Activated naive CD4-positive, alpha-beta T cell treated with anti-CD3 and anti-CD28 coated beads, Interleukin-2, amount 10 ng/mL, durations not matched to agents 7 days and 5 days (primary cell): ENCODE measurements at regions not wholly inside any gene's neighbourhood (a gene's known extent, or its start where the extent isn't known, plus 50 kb on each side); places are given as distances from the start of the nearest gene placed in this dataset.

Experiments
- CTCF ChIA-PET: fragments of 350-600 bp; sonication (Branson Sonifier 250); formaldehyde crosslinking; loops from one replicate; lab custom pipeline; 2021; ENCODE audit warnings: antibody characterized with exemption; lab: Charles Lee
- DNase-seq: peaks from one replicate; pipeline ENCODE4 v3.0.0-alpha.2; 2020
- H3K27ac Mint-ChIP-seq: one replicate; pipeline ENCODE4 v1.8.0; 2021; ENCODE audit warnings: mild to moderate bottlenecking, moderate library complexity, mixed read lengths
- H3K27me3 Mint-ChIP-seq: one replicate; pipeline ENCODE4 v1.8.0; 2021; ENCODE audit warnings: mild to moderate bottlenecking, mixed read lengths
- H3K36me3 Mint-ChIP-seq: one replicate; pipeline ENCODE4 v1.8.0; 2021; ENCODE audit warnings: mixed read lengths
- H3K4me1 Mint-ChIP-seq: one replicate; pipeline ENCODE4 v1.8.0; 2021; ENCODE audit warnings: mixed read lengths
- H3K4me3 Mint-ChIP-seq: one replicate; pipeline ENCODE4 v1.8.0; 2021; ENCODE audit warnings: mild to moderate bottlenecking, moderate library complexity, mixed read lengths
- H3K9me3 Mint-ChIP-seq: one replicate; pipeline ENCODE4 v1.8.0; 2021; ENCODE audit warnings: mixed read lengths

DNA sequence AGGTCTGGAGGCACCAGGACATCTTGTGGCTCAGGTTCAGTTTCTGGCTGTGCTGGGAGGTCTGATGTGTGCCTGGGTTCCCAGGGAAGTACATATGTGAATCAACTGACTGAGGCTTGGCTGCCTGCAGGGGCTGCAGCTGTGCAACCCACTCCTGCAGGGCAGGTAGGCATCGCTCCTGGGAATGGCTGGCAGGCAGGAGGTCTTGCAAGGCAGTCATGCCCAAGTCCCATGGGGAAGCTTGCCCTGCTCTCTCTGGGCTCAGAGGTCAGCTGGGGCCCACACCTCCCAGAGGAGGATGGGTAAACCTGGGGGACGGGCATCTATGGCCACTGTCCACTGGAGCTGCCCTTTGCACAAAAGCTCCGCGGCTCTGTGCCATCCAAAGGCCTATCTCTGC lies 1141.8 kb downstream of the SLITRK1 start:
- DNase-seq, result no peak
- H3K27ac Mint-ChIP-seq, result no peak overlapping the region
- H3K4me3 Mint-ChIP-seq, result no peak overlapping the region
- no peaks in the 10 kb centered on the region for H3K4me1 Mint-ChIP-seq
- H3K36me3 Mint-ChIP-seq, result no peaks in the 10 kb centered on the region
- CTCF ChIA-PET, result interaction anchor here (0.5 kb wide), 1 partner anchor 174 kb away, joined by 4 read pairs; no protein-coding TSS in a partner anchor
- no peaks in the 10 kb centered on the region for H3K27me3 Mint-ChIP-seq
- peaks cover 9% of the 10 kb centered on the region for H3K9me3 Mint-ChIP-seq

GRCh38 chr13:82739881-82740280 lies 1142.4 kb downstream of the SLITRK1 start:
- Mint-ChIP-seq H3K36me3 (no peaks in the 10 kb centered on the region), H3K9me3 (peaks cover 12% of the 10 kb centered on the region), H3K4me1 (no peaks in the 10 kb centered on the region), H3K4me3 (no peak overlapping the region), H3K27me3 (no peaks in the 10 kb centered on the region), H3K27ac (no peak overlapping the region)
- DNase-seq, result no peak
- CTCF ChIA-PET, result no interaction called here

GRCh38 chr13:82729401-82729800 lies 1152.9 kb downstream of the SLITRK1 start:
- no peaks in the 10 kb centered on the region for H3K4me1 Mint-ChIP-seq
- no peaks in the 10 kb centered on the region for H3K27me3 Mint-ChIP-seq
- no peak for DNase-seq
- H3K36me3 Mint-ChIP-seq, result no peaks in the 10 kb centered on the region
- no peak overlapping the region for H3K4me3 Mint-ChIP-seq
- CTCF ChIA-PET, result no interaction called here
- H3K27ac Mint-ChIP-seq, result no peak overlapping the region
- H3K9me3 Mint-ChIP-seq, result no peaks in the 10 kb centered on the region

- DNase-seq, result no peak
- Mint-ChIP-seq H3K9me3 (peaks cover 4% of the 10 kb centered on the region), H3K4me1 (no peaks in the 10 kb centered on the region), H3K27me3 (no peaks in the 10 kb centered on the region), H3K36me3 (no peaks in the 10 kb centered on the region), H3K27ac (no peak overlapping the region), H3K4me3 (no peak overlapping the region)
- CTCF ChIA-PET, result no interaction called here
These were observed 1161.3 kb downstream of the SLITRK1 start for GRCh38 chr13:82720986-82721385.

DNA sequence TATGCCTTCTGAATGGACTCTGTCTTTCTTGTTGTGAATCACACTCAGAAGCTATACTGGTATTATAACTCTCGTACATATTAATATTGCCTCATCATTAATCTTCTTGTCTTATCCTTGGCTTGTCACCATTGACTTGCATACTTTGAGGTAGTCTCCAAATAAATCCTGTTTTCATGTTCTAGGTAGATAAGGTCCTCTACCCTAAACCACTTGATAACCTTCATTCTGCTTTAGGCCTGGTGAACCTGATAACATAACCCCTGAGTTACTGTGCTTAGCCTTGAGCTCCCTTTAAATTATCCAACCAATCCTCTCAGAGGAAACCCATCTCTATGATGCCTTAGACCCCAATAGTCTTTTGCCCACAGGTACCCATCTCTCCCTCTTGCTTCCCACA lies 1162.3 kb downstream of the SLITRK1 start:
- H3K27ac Mint-ChIP-seq, result no peak overlapping the region
- H3K27me3 Mint-ChIP-seq, result no peaks in the 10 kb centered on the region
- no peak for DNase-seq
- H3K9me3 Mint-ChIP-seq, result peaks cover 4% of the 10 kb centered on the region
- CTCF ChIA-PET, result no interaction called here
- H3K4me3 Mint-ChIP-seq, result no peak overlapping the region
- no peaks in the 10 kb centered on the region for H3K36me3 Mint-ChIP-seq
- no peaks in the 10 kb centered on the region for H3K4me1 Mint-ChIP-seq

- DNase-seq, result no peak
- CTCF ChIA-PET, result no interaction called here
- Mint-ChIP-seq H3K36me3 (no peaks in the 10 kb centered on the region), H3K27me3 (no peaks in the 10 kb centered on the region), H3K4me3 (no peak overlapping the region), H3K4me1 (no peaks in the 10 kb centered on the region), H3K27ac (no peak overlapping the region), H3K9me3 (peaks cover 4% of the 10 kb centered on the region)
These were observed 1165.0 kb downstream of the SLITRK1 start for GRCh38 chr13:82717249-82717648.

DNA sequence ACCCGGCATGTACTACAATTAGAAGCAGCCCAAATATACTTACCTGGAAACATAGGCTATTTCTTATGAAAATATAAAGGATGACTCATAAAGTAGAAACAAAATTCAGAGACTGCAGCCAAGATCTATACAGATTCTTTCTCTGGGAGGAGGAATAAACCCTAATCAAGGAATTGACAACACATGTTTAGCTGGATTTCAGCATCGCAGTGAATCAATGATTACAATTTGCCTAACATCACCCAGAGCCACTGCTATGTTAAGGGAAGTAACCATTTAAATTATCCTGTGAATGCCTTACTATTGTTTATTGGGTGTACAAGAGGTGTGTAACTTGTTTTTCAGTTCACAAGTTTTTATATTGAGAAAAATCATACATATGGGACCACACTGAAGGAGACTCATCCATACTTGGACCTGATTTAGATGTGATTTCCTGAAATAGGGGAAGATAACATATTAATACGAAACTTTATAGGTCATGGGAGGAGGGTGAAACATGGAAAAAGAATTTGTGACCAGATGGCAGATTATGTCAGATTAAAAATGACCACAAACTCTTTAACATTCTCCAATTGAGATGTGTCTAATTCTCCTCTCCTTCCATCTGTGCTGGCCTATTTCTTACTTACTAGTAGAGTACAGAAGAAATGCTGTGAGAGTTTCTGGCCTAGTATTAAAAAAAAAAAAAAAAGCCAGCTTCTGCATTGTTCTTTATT lies 1168.4 kb downstream of the SLITRK1 start:
- CTCF ChIA-PET, result no interaction called here
- Mint-ChIP-seq H3K4me1 (no peaks in the 10 kb centered on the region), H3K9me3 (no peaks in the 10 kb centered on the region), H3K4me3 (no peak overlapping the region), H3K27me3 (no peaks in the 10 kb centered on the region), H3K36me3 (no peaks in the 10 kb centered on the region), H3K27ac (no peak overlapping the region)
- no peak for DNase-seq

DNA sequence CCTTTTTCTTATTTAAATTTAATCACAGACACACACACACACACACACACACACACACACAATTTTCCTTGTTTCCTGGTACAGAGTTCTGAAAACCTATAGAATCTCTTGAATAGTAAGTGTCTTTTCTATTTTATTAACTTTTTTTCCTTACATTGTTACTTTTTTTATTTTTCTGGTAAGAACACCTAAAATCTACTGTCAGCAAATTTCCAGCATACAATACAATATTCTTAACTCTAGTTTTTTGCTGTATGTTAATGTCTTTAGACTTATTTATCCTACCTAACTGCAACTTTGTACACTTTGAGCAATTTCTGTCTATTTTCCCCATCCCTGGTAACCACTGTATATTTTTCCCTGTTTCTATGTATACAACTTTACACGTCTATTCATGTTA lies 1179.8 kb downstream of the SLITRK1 start:
- H3K9me3 Mint-ChIP-seq, result peaks cover 4% of the 10 kb centered on the region
- no peak overlapping the region for H3K4me3 Mint-ChIP-seq
- H3K27ac Mint-ChIP-seq, result no peak overlapping the region
- no peaks in the 10 kb centered on the region for H3K4me1 Mint-ChIP-seq
- CTCF ChIA-PET, result no interaction called here
- no peaks in the 10 kb centered on the region for H3K36me3 Mint-ChIP-seq
- H3K27me3 Mint-ChIP-seq, result no peaks in the 10 kb centered on the region
- DNase-seq, result no peak

DNA sequence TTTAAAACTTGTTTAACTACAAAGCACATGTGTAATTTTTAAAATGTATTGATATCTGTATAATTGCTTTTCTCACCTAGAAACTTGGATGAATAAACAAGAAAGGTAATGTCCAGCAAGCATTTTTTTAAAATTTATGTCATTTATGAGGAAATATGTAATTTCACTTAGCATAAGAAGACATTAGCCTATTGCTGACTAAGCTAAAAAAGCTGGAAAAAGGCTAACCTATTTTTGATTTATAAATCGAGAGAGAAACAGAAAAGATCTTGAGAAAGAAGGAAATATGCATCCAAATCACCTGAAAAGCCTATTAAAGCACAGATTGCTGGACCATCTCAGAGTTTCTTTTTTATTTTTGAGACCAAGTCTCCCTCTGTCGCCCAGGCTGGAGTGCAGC lies 1181.3 kb downstream of the SLITRK1 start:
- Mint-ChIP-seq H3K27me3 (no peaks in the 10 kb centered on the region), H3K4me3 (no peak overlapping the region), H3K9me3 (no peaks in the 10 kb centered on the region), H3K4me1 (no peaks in the 10 kb centered on the region), H3K36me3 (no peaks in the 10 kb centered on the region), H3K27ac (no peak overlapping the region)
- no peak for DNase-seq
- CTCF ChIA-PET, result no interaction called here

DNA sequence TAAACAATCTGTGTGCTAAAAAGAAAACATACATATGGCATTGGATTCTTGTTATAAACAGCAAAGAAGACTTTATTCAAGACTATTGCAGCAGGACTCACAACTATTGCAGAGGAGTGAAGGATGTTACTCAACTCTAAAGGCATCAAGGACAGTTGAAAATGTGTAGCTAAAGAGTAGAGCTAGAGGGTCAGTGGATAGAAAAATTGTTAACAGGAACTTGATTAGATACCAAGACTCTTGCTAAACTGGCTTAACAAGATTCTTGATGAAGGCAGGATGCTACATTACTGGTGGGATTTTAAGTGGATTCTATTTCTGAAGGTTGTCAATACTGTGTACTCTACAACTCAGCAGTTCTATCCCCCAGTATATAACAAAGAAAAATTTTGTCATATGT lies 1183.3 kb downstream of the SLITRK1 start:
- Mint-ChIP-seq H3K36me3 (no peaks in the 10 kb centered on the region), H3K27ac (no peak overlapping the region), H3K4me1 (no peaks in the 10 kb centered on the region), H3K9me3 (no peaks in the 10 kb centered on the region), H3K4me3 (no peak overlapping the region), H3K27me3 (no peaks in the 10 kb centered on the region)
- CTCF ChIA-PET, result no interaction called here
- no peak for DNase-seq

DNA sequence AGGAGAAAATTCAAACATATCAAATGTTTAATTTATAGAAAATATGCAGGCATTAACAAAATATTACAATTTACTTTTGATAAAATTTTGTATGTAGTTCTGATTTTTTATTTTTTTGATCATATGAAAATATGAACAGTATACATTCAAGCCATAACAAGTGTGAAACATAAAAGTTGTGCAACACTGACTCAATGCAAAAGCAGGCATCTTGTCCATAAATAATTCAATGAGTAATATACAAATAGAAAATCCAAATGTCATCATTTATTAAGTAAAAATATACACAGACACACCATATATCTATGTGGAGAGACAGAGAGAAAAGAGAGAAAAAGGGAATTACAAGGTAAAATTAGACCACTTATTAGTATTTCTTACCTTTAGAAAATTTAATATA lies 1183.9 kb downstream of the SLITRK1 start:
- DNase-seq, result no peak
- CTCF ChIA-PET, result no interaction called here
- H3K27me3 Mint-ChIP-seq, result no peaks in the 10 kb centered on the region

GRCh38 chr13:82693607-82694006 lies 1188.7 kb downstream of the SLITRK1 start:
- H3K4me3 Mint-ChIP-seq, result no peak overlapping the region
- no peaks in the 10 kb centered on the region for H3K36me3 Mint-ChIP-seq
- H3K27ac Mint-ChIP-seq, result no peak overlapping the region
- no peaks in the 10 kb centered on the region for H3K9me3 Mint-ChIP-seq
- CTCF ChIA-PET, result no interaction called here
- no peaks in the 10 kb centered on the region for H3K27me3 Mint-ChIP-seq
- H3K4me1 Mint-ChIP-seq, result peaks cover 9% of the 10 kb centered on the region
- no peak for DNase-seq

More for the DNA sequence above, 1183.9 kb downstream of the SLITRK1 start:
- no peaks in the 10 kb centered on the region for H3K36me3 Mint-ChIP-seq
- H3K9me3 Mint-ChIP-seq, result no peaks in the 10 kb centered on the region
- no peaks in the 10 kb centered on the region for H3K4me1 Mint-ChIP-seq
- H3K4me3 Mint-ChIP-seq, result no peak overlapping the region
- H3K27ac Mint-ChIP-seq, result no peak overlapping the region

DNA sequence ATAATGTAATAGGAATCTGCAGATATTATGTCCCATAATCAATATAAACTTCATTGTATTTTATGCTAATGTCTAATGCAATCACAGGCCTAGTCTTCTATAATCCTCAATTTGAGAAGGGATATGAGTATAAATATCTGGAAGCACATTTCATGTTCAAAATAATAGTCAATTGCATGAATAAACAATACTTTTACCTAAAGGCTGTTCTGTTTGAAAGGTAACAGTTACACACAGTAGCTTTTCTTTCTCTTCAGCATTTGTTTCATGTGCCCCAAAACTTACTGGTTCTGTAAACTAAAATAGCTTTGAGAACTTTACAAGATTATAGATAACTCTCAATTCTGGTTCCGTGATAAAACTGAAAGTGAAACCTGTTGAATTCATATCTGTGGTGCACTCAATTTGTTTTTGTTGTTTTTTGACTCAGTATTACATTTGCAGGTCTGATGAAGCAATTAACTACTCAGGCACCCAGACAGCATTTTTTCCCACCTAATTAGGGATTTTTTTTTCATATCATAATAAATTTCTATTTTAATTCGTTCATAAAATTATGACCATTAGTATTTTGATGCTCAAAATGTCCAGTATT lies 1193.8 kb downstream of the SLITRK1 start:
- Mint-ChIP-seq H3K9me3 (no peaks in the 10 kb centered on the region), H3K27ac (peak overlapping the region; percentile 83)

DNA sequence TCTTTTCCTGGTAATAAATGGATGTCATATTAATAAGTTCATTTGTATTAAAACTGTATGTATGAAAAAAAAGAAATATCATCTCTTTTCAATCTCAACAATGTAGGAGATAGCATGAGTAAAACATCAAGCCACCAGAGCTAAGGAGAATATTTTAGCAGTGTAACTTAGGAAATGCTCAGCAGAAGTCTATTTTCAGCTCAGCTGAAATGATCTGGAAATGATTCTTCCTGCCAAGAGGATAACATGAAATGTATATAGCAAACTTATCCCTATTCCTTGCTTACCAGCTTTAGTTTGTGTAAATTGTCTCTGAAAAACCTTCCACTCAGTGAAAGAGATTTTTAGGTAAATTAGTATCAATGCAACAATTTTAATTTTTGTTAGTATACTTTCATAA lies 1194.4 kb downstream of the SLITRK1 start:
- CTCF ChIA-PET, result no interaction called here
- Mint-ChIP-seq H3K36me3 (no peaks in the 10 kb centered on the region), H3K27me3 (no peaks in the 10 kb centered on the region), H3K4me1 (peaks cover 18% of the 10 kb centered on the region), H3K4me3 (peak overlapping the region; percentile 36), H3K9me3 (no peaks in the 10 kb centered on the region), H3K27ac (peak overlapping the region; percentile 83)
- DNase-seq, result no peak

More for the DNA sequence above, 1193.8 kb downstream of the SLITRK1 start:
- Mint-ChIP-seq H3K4me3 (peak overlapping the region; percentile 36), H3K4me1 (peaks cover 18% of the 10 kb centered on the region), H3K27me3 (no peaks in the 10 kb centered on the region), H3K36me3 (no peaks in the 10 kb centered on the region)
- DNase-seq, result no peak
- CTCF ChIA-PET, result no interaction called here

- CTCF ChIA-PET, result no interaction called here
- no peaks in the 10 kb centered on the region for H3K27me3 Mint-ChIP-seq
- DNase-seq, result no peak
- H3K27ac Mint-ChIP-seq, result no peak overlapping the region
- no peaks in the 10 kb centered on the region for H3K36me3 Mint-ChIP-seq
- no peak overlapping the region for H3K4me3 Mint-ChIP-seq
- H3K9me3 Mint-ChIP-seq, result no peaks in the 10 kb centered on the region
- H3K4me1 Mint-ChIP-seq, result no peaks in the 10 kb centered on the region
These were observed 1200.7 kb downstream of the SLITRK1 start for GRCh38 chr13:82681535-82681934.
